ENCODE measurements at regions not wholly inside any gene's neighbourhood (a gene's known extent, or its start where the extent isn't known, plus 50 kb on each side); places are given as distances from the start of the nearest gene placed in this dataset.

DNA sequence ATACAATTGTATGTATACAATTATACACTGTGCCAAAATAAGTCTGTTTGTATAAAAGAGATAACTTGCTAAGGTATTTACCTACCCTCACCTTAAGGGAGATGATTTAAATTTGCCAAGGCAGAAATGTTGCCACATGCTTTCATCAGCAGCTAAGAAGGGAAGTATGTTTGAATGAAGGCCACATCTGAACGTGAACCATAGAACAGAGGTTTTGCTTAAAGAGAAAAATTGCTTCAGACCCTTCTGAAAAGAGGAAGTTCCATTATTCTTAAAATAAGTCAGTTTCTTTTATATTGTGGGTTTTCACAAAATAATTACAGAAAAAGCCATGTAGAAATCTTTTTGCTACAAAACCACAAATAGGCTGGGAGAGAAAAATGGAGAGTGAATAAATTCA is 621.5 kb upstream of the HTR2C start:
- no peaks in the 10 kb centered on the region for H3K36me3 ChIP-seq (ENCODE audit: insufficient read depth, low read length)
- Mint-ChIP-seq H3K27me3 (no peaks in the 10 kb centered on the region), H3K4me1 (no peaks in the 10 kb centered on the region), H3K27ac (no peak overlapping the region), H3K9me3 (peaks cover 0 to 3% (median 0%) of the 10 kb centered on the region in 5 donors), H3K4me3 (no peak overlapping the region), H3K36me3 (no peaks in the 10 kb centered on the region)
- H3K27me3 ChIP-seq (ENCODE audit: insufficient read depth, low read length, poor library complexity, severe bottlenecking) = no peaks in the 10 kb centered on the region
- DNase-seq = no peak
- ChIA-PET CTCF (no interaction called here), POLR2A (no interaction called here)
- no peaks in the 10 kb centered on the region for H3K9me3 ChIP-seq (ENCODE audit: low read length)
- no peaks in the 10 kb centered on the region for H3K4me1 ChIP-seq (ENCODE audit: insufficient read depth, low read length)
- no peak overlapping the region for H3K27ac ChIP-seq (ENCODE audit: low read depth, low read length)
- no peak overlapping the region for H3K4me3 ChIP-seq (ENCODE audit: low read length)

- no peak overlapping the region for H3K4me3 ChIP-seq (ENCODE audit: low read length)
- H3K27ac ChIP-seq (ENCODE audit: low read depth, low read length) = no peak overlapping the region
- POLR2A ChIA-PET = no interaction called here
- no peak overlapping the region for H3K27ac Mint-ChIP-seq
- H3K27me3 ChIP-seq (ENCODE audit: insufficient read depth, low read length, poor library complexity, severe bottlenecking) = no peaks in the 10 kb centered on the region
- H3K27me3 Mint-ChIP-seq = no peaks in the 10 kb centered on the region
- no peaks in the 10 kb centered on the region for H3K9me3 ChIP-seq (ENCODE audit: low read length)
- H3K4me1 Mint-ChIP-seq = no peaks in the 10 kb centered on the region
- no peak overlapping the region for H3K4me3 Mint-ChIP-seq
- CTCF ChIA-PET = no interaction called here
- no peak for DNase-seq
- peaks cover 0 to 11% (median 0%) of the 10 kb centered on the region in 5 donors for H3K9me3 Mint-ChIP-seq
- H3K36me3 ChIP-seq (ENCODE audit: insufficient read depth, low read length) = no peaks in the 10 kb centered on the region
- no peaks in the 10 kb centered on the region for H3K4me1 ChIP-seq (ENCODE audit: insufficient read depth, low read length)
- no peaks in the 10 kb centered on the region for H3K36me3 Mint-ChIP-seq
Observed at GRCh38 chrX:113959912-113960626, 623.8 kb upstream of the HTR2C start.

GRCh38 chrX:113956936-113957335 is 627.0 kb upstream of the HTR2C start:
- peaks cover 0 to 15% (median 2%) of the 10 kb centered on the region in 5 donors for H3K9me3 Mint-ChIP-seq
- H3K36me3 Mint-ChIP-seq = no peaks in the 10 kb centered on the region
- H3K27ac Mint-ChIP-seq = no peak overlapping the region
- no peak for DNase-seq
- POLR2A ChIA-PET = no interaction called here
- CTCF ChIA-PET = no interaction called here
- Histone ChIP-seq H3K36me3 (ENCODE audit: insufficient read depth, low read length) (no peaks in the 10 kb centered on the region), H3K4me1 (ENCODE audit: insufficient read depth, low read length) (no peaks in the 10 kb centered on the region), H3K27me3 (ENCODE audit: insufficient read depth, low read length, poor library complexity, severe bottlenecking) (no peaks in the 10 kb centered on the region), H3K9me3 (ENCODE audit: low read length) (no peaks in the 10 kb centered on the region), H3K4me3 (ENCODE audit: low read length) (no peak overlapping the region), H3K27ac (ENCODE audit: low read depth, low read length) (no peak overlapping the region)
- H3K27me3 Mint-ChIP-seq = no peaks in the 10 kb centered on the region
- no peaks in the 10 kb centered on the region for H3K4me1 Mint-ChIP-seq
- no peak overlapping the region for H3K4me3 Mint-ChIP-seq

GRCh38 chrX:113954297-113954696 is 629.6 kb upstream of the HTR2C start:
- H3K27me3 Mint-ChIP-seq = no peaks in the 10 kb centered on the region
- no peaks in the 10 kb centered on the region for H3K27me3 ChIP-seq (ENCODE audit: insufficient read depth, low read length, poor library complexity, severe bottlenecking)
- no peaks in the 10 kb centered on the region for H3K36me3 ChIP-seq (ENCODE audit: insufficient read depth, low read length)
- no peaks in the 10 kb centered on the region for H3K36me3 Mint-ChIP-seq
- CTCF ChIA-PET = no interaction called here
- H3K4me1 ChIP-seq (ENCODE audit: insufficient read depth, low read length) = no peaks in the 10 kb centered on the region
- H3K9me3 ChIP-seq (ENCODE audit: low read length) = no peaks in the 10 kb centered on the region
- no peaks in the 10 kb centered on the region for H3K4me1 Mint-ChIP-seq
- no peak overlapping the region for H3K27ac ChIP-seq (ENCODE audit: low read depth, low read length)
- no peak overlapping the region for H3K27ac Mint-ChIP-seq
- POLR2A ChIA-PET = no interaction called here
- no peak overlapping the region for H3K4me3 ChIP-seq (ENCODE audit: low read length)
- peaks cover 3 to 15% (median 7%) of the 10 kb centered on the region in 5 donors for H3K9me3 Mint-ChIP-seq
- DNase-seq = no peak
- H3K4me3 Mint-ChIP-seq = no peak overlapping the region

- H3K9me3 ChIP-seq (ENCODE audit: low read length) = no peaks in the 10 kb centered on the region
- H3K4me3 ChIP-seq (ENCODE audit: low read length) = no peak overlapping the region
- H3K36me3 Mint-ChIP-seq = no peaks in the 10 kb centered on the region
- H3K27me3 Mint-ChIP-seq = no peaks in the 10 kb centered on the region
- no peaks in the 10 kb centered on the region for H3K4me1 Mint-ChIP-seq
- DNase-seq = no peak
- H3K9me3 Mint-ChIP-seq = peaks cover 3 to 10% (median 7%) of the 10 kb centered on the region in 5 donors
- POLR2A ChIA-PET = no interaction called here
- H3K27me3 ChIP-seq (ENCODE audit: insufficient read depth, low read length, poor library complexity, severe bottlenecking) = no peaks in the 10 kb centered on the region
- CTCF ChIA-PET = no interaction called here
- H3K4me3 Mint-ChIP-seq = no peak overlapping the region
- H3K27ac Mint-ChIP-seq = no peak overlapping the region
- H3K27ac ChIP-seq (ENCODE audit: low read depth, low read length) = no peak overlapping the region
- H3K36me3 ChIP-seq (ENCODE audit: insufficient read depth, low read length) = no peaks in the 10 kb centered on the region
- H3K4me1 ChIP-seq (ENCODE audit: insufficient read depth, low read length) = no peaks in the 10 kb centered on the region
Observed at GRCh38 chrX:113950081-113950678, 633.7 kb upstream of the HTR2C start.

- no peaks in the 10 kb centered on the region for H3K27me3 ChIP-seq (ENCODE audit: insufficient read depth, low read length, poor library complexity, severe bottlenecking)
- Mint-ChIP-seq H3K4me1 (no peaks in the 10 kb centered on the region), H3K27me3 (peaks cover 0 to 2% of the 10 kb centered on the region in 2 donors), H3K27ac (no peak overlapping the region), H3K36me3 (no peaks in the 10 kb centered on the region), H3K9me3 (peaks cover 0 to 12% (median 7%) of the 10 kb centered on the region in 5 donors), H3K4me3 (no peak overlapping the region)
- H3K9me3 ChIP-seq (ENCODE audit: low read length) = no peaks in the 10 kb centered on the region
- H3K36me3 ChIP-seq (ENCODE audit: insufficient read depth, low read length) = no peaks in the 10 kb centered on the region
- POLR2A ChIA-PET = no interaction called here
- no peak for DNase-seq
- CTCF ChIA-PET = no interaction called here
- H3K27ac ChIP-seq (ENCODE audit: low read depth, low read length) = no peak overlapping the region
- no peaks in the 10 kb centered on the region for H3K4me1 ChIP-seq (ENCODE audit: insufficient read depth, low read length)
- H3K4me3 ChIP-seq (ENCODE audit: low read length) = no peak overlapping the region
Observed at GRCh38 chrX:113947548-113947947, 636.3 kb upstream of the HTR2C start.

DNA sequence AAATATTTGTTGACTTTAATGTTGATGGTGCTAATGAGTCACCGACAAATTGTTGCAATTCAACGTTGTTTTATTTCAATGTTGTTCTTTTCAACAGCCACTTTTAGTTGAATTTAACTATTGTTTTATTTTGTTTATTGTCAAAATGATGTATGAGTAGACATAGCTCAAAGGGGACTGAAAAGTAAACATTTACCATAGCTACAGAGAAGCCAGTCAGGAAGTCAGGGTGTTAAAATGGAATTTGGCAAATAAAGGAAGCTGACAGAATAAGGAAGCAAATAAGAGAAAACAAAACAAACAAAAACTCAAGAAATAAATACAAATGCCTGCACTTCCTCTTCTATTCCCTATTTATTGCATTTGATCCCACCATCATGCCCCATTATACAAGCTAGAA is 648.4 kb upstream of the HTR2C start:
- H3K4me1 ChIP-seq (ENCODE audit: insufficient read depth, low read length) = no peaks in the 10 kb centered on the region
- no peaks in the 10 kb centered on the region for H3K9me3 ChIP-seq (ENCODE audit: low read length)
- no peak overlapping the region for H3K4me3 ChIP-seq (ENCODE audit: low read length)
- Mint-ChIP-seq H3K4me1 (no peaks in the 10 kb centered on the region), H3K4me3 (no peak overlapping the region), H3K27me3 (peaks cover 0 to 10% of the 10 kb centered on the region in 2 donors), H3K27ac (no peak overlapping the region), H3K9me3 (peaks cover 0 to 3% (median 0%) of the 10 kb centered on the region in 5 donors), H3K36me3 (no peaks in the 10 kb centered on the region)
- DNase-seq = no peak
- ChIA-PET CTCF (no interaction called here), POLR2A (no interaction called here)
- H3K27me3 ChIP-seq (ENCODE audit: insufficient read depth, low read length, poor library complexity, severe bottlenecking) = no peaks in the 10 kb centered on the region
- no peak overlapping the region for H3K27ac ChIP-seq (ENCODE audit: low read depth, low read length)
- no peaks in the 10 kb centered on the region for H3K36me3 ChIP-seq (ENCODE audit: insufficient read depth, low read length)

GRCh38 chrX:113933931-113934330 is 650.0 kb upstream of the HTR2C start:
- Histone ChIP-seq H3K27me3 (ENCODE audit: insufficient read depth, low read length, poor library complexity, severe bottlenecking) (no peaks in the 10 kb centered on the region), H3K36me3 (ENCODE audit: insufficient read depth, low read length) (no peaks in the 10 kb centered on the region), H3K27ac (ENCODE audit: low read depth, low read length) (no peak overlapping the region), H3K4me1 (ENCODE audit: insufficient read depth, low read length) (no peaks in the 10 kb centered on the region), H3K4me3 (ENCODE audit: low read length) (no peak overlapping the region), H3K9me3 (ENCODE audit: low read length) (no peaks in the 10 kb centered on the region)
- Mint-ChIP-seq H3K4me3 (no peak overlapping the region), H3K4me1 (no peaks in the 10 kb centered on the region), H3K36me3 (no peaks in the 10 kb centered on the region), H3K27ac (no peak overlapping the region), H3K27me3 (peaks cover 0 to 12% of the 10 kb centered on the region in 2 donors), H3K9me3 (peaks cover 0 to 3% (median 0%) of the 10 kb centered on the region in 5 donors)
- CTCF ChIA-PET = no interaction called here
- no peak for DNase-seq
- POLR2A ChIA-PET = no interaction called here
